Gastrocnemius medialis (tissue), 4 donors: ENCODE measurements at regions not wholly inside any gene's neighbourhood (a gene's known extent, or its start where the extent isn't known, plus 50 kb on each side); places are given as distances from the start of the nearest gene placed in this dataset.

ENCODE experiments used
- POLR2A ChIP-seq, 2 donors: fragments of 450-650 bp; IDR thresholded peaks; one replicate each; pipeline ENCODE4 v1.6.1; 2017; ENCODE audit warnings: antibody characterized with exemption in 2 of 2, mild to moderate bottlenecking in 2 of 2, moderate library complexity in 2 of 2
- TF ChIP-seq, protein P1 (sequence below), 5 experiments: fragments of 450-650 bp in 3 of 5; fragments of 200-600 bp in 2 of 5; sonication (generic) in 2 of 5; IDR thresholded peaks in 4 of 5; conservative IDR thresholded peaks in 1 of 5; 1 replicate in 4 of 5; 2 replicates in 1 of 5; pipeline ENCODE4 v1.5.1; 2016 to 2019; ENCODE audit warnings: antibody characterized with exemption in 5 of 5, mild to moderate bottlenecking in 3 of 5, moderate library complexity in 3 of 5

DNA sequence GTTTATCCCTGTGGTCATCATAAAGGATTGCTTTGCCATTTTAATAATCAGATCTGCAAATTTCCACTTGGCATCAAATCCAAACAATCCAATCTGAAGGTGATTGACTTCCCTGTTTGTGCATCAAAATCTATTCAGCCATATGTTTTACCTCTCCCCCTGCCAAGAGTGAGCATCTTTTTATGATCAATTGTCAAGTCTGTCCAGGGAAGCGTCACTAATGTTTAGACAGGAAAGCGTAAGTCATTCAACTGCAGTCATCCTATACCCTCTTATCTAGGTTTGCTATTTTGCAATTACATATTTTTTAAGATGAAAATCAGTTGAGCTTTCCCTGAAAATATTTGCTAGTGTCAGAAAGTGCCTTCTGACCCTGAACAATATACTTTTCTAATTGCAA is 1224.1 kb upstream of the SEL1L start:
- TF ChIP-seq POLR2A (IDR thresholded peaks at IDR 0.05): no peak
- TF ChIP-seq, protein P1, sequence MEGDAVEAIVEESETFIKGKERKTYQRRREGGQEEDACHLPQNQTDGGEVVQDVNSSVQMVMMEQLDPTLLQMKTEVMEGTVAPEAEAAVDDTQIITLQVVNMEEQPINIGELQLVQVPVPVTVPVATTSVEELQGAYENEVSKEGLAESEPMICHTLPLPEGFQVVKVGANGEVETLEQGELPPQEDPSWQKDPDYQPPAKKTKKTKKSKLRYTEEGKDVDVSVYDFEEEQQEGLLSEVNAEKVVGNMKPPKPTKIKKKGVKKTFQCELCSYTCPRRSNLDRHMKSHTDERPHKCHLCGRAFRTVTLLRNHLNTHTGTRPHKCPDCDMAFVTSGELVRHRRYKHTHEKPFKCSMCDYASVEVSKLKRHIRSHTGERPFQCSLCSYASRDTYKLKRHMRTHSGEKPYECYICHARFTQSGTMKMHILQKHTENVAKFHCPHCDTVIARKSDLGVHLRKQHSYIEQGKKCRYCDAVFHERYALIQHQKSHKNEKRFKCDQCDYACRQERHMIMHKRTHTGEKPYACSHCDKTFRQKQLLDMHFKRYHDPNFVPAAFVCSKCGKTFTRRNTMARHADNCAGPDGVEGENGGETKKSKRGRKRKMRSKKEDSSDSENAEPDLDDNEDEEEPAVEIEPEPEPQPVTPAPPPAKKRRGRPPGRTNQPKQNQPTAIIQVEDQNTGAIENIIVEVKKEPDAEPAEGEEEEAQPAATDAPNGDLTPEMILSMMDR (IDR thresholded peaks at IDR 0.05 in 4 of 5, conservative IDR thresholded peaks at IDR 0.05 in 1 of 5): no peak
